Kasumi-1 (cell line): ENCODE measurements at regions not wholly inside any gene's neighbourhood (a gene's known extent, or its start where the extent isn't known, plus 50 kb on each side); places are given as distances from the start of the nearest gene placed in this dataset.

Source experiments
- DNase-seq, 2 experiments: peaks; one replicate each; lab custom pipeline; 2025; lab: John Stamatoyannopoulos, UW

GRCh38 chr18:45526114-45526841 is 89.0 kb upstream of the SLC14A2 start:
- no peak for DNase-seq

- no peak for DNase-seq
These were observed 87.4 kb upstream of the SLC14A2 start for GRCh38 chr18:45527891-45528290.

- DNase-seq, result no peak
These were observed 86.5 kb upstream of the SLC14A2 start for GRCh38 chr18:45528712-45529336.

- DNase-seq, result peak; percentile 95
These were observed 76.8 kb upstream of the SLC14A2 start for GRCh38 chr18:45538444-45538843.

GRCh38 chr18:45539491-45539891 is 75.8 kb upstream of the SLC14A2 start:
- DNase-seq, result no peak

GRCh38 chr18:45540125-45540524 is 75.2 kb upstream of the SLC14A2 start:
- DNase-seq, result no peak

- no peak for DNase-seq
These were observed 73.9 kb upstream of the SLC14A2 start for GRCh38 chr18:45541421-45541820.

GRCh38 chr18:45542043-45542442 is 73.2 kb upstream of the SLC14A2 start:
- no peak for DNase-seq

- DNase-seq, result no peak
These were observed 67.4 kb upstream of the SLC14A2 start for GRCh38 chr18:45547910-45548309.

GRCh38 chr18:45548614-45549013 is 66.7 kb upstream of the SLC14A2 start:
- DNase-seq, result no peak

GRCh38 chr18:45549290-45549689 is 66.0 kb upstream of the SLC14A2 start:
- no peak for DNase-seq

- DNase-seq, result peak; percentile 89 to 90
These were observed 64.0 kb upstream of the SLC14A2 start for GRCh38 chr18:45551142-45551815.

GRCh38 chr18:45553723-45554388 is 61.4 kb upstream of the SLC14A2 start:
- DNase-seq, result no peak

- DNase-seq, result no peak
These were observed 60.9 kb upstream of the SLC14A2 start for GRCh38 chr18:45554389-45554737.

- no peak for DNase-seq
These were observed 59.1 kb upstream of the SLC14A2 start for GRCh38 chr18:45556222-45556621.

GRCh38 chr18:45557287-45557686 is 58.0 kb upstream of the SLC14A2 start:
- DNase-seq, result no peak

GRCh38 chr18:45557779-45558178 is 57.5 kb upstream of the SLC14A2 start:
- DNase-seq, result no peak

GRCh38 chr18:45559258-45559657 is 56.0 kb upstream of the SLC14A2 start:
- DNase-seq, result no peak

GRCh38 chr18:45560870-45561269 is 54.4 kb upstream of the SLC14A2 start:
- DNase-seq, result no peak

- no peak for DNase-seq
These were observed 52.5 kb upstream of the SLC14A2 start for GRCh38 chr18:45562567-45563479.

- DNase-seq, result no peak
These were observed 49.9 kb upstream of the SLC14A2 start for GRCh38 chr18:45565280-45565970.
